HAP-1 (cell line): ENCODE measurements at regions not wholly inside any gene's neighbourhood (a gene's known extent, or its start where the extent isn't known, plus 50 kb on each side); places are given as distances from the start of the nearest gene placed in this dataset.
A peak's percentile ranks its signal among the peaks of the same experiment; 100 is the strongest.

Source experiments
- DNase-seq, 2 experiments: peaks; one replicate each; pipeline ENCODE4 v3.0.0-alpha.2; 2016 to 2020; ENCODE audit warnings: low spot score in 2 of 2
- H3K27me3 ChIP-seq: fragments of 250-450 bp; sonication (Bioruptor Pico); 2 replicates; pipeline ENCODE4 v1.5.1; 2020; ENCODE audit warnings: low read depth, mild to moderate bottlenecking, moderate library complexity
- H3K36me3 ChIP-seq: fragments of 250-450 bp; sonication (Bioruptor Pico); replicated peaks from 2 replicates; pipeline ENCODE4 v1.5.1; 2020; ENCODE audit warnings: mild to moderate bottlenecking
- H3K4me1 ChIP-seq: fragments of 250-450 bp; sonication (Bioruptor Pico); 2 replicates; pipeline ENCODE4 v1.5.1; 2020; ENCODE audit warnings: mild to moderate bottlenecking
- H3K4me3 ChIP-seq: fragments of 250-450 bp; sonication (Bioruptor Pico); 2 replicates; pipeline ENCODE4 v1.5.1; 2020; ENCODE audit warnings: mild to moderate bottlenecking, moderate library complexity
- H3K9me3 ChIP-seq: fragments of 250-450 bp; sonication (Bioruptor Pico); 2 replicates; pipeline ENCODE4 v1.5.1; 2020; ENCODE audit warnings: mild to moderate bottlenecking, moderate library complexity
- in situ Hi-C: fragments of 300-500 bp; cut with MboI; formaldehyde crosslinking; loops from 3 replicates; pipeline ENCODE4 v1.14.3; 2020; ENCODE audit warnings: low sequenced_read_pairs, inconsistent platforms, mixed read lengths

GRCh38 chr2:183605440-183605839 lies 481.2 kb downstream of the NUP35 start:
- in situ Hi-C loops, result no loop called here
- no peak overlapping the region for H3K4me3 ChIP-seq
- H3K9me3 ChIP-seq, result no peaks in the 10 kb centered on the region
- DNase-seq, result peak in 1 of 2 experiments; percentile 32
- H3K27me3 ChIP-seq, result no peaks in the 10 kb centered on the region
- H3K36me3 ChIP-seq, result no peaks in the 10 kb centered on the region
- peaks cover 16% of the 10 kb centered on the region for H3K4me1 ChIP-seq

GRCh38 chr2:183606022-183606717 lies 481.9 kb downstream of the NUP35 start:
- H3K36me3 ChIP-seq, result no peaks in the 10 kb centered on the region
- no peaks in the 10 kb centered on the region for H3K27me3 ChIP-seq
- DNase-seq, result no peak
- H3K4me3 ChIP-seq, result no peak overlapping the region
- peaks cover 20% of the 10 kb centered on the region for H3K4me1 ChIP-seq
- H3K9me3 ChIP-seq, result no peaks in the 10 kb centered on the region
- in situ Hi-C loops, result no loop called here

- Histone ChIP-seq H3K4me3 (no peak overlapping the region), H3K4me1 (peaks cover 20% of the 10 kb centered on the region), H3K9me3 (no peaks in the 10 kb centered on the region), H3K36me3 (no peaks in the 10 kb centered on the region), H3K27me3 (no peaks in the 10 kb centered on the region)
- DNase-seq, result no peak
- in situ Hi-C loops, result no loop called here
Measured at GRCh38 chr2:183606718-183607085, 482.5 kb downstream of the NUP35 start.

GRCh38 chr2:183607995-183608394 lies 483.8 kb downstream of the NUP35 start:
- H3K9me3 ChIP-seq, result no peaks in the 10 kb centered on the region
- no peaks in the 10 kb centered on the region for H3K36me3 ChIP-seq
- no peak for DNase-seq
- in situ Hi-C loops, result no loop called here
- peaks cover 20% of the 10 kb centered on the region for H3K4me1 ChIP-seq
- H3K27me3 ChIP-seq, result no peaks in the 10 kb centered on the region
- no peak overlapping the region for H3K4me3 ChIP-seq

GRCh38 chr2:183608747-183609146 lies 484.5 kb downstream of the NUP35 start:
- no peak for DNase-seq
- H3K4me3 ChIP-seq, result no peak overlapping the region
- no peaks in the 10 kb centered on the region for H3K27me3 ChIP-seq
- no peaks in the 10 kb centered on the region for H3K9me3 ChIP-seq
- H3K4me1 ChIP-seq, result peaks cover 20% of the 10 kb centered on the region
- in situ Hi-C loops, result no loop called here
- H3K36me3 ChIP-seq, result no peaks in the 10 kb centered on the region

- in situ Hi-C loops, result no loop called here
- Histone ChIP-seq H3K36me3 (no peaks in the 10 kb centered on the region), H3K4me1 (peaks cover 22% of the 10 kb centered on the region), H3K27me3 (no peaks in the 10 kb centered on the region), H3K4me3 (no peak overlapping the region), H3K9me3 (no peaks in the 10 kb centered on the region)
- peak; percentile 33 to 40 for DNase-seq
Measured at GRCh38 chr2:183610724-183611123, 486.5 kb downstream of the NUP35 start.

- no peaks in the 10 kb centered on the region for H3K27me3 ChIP-seq
- in situ Hi-C loops, result no loop called here
- peak in 1 of 2 experiments; percentile 39 for DNase-seq
- H3K36me3 ChIP-seq, result no peaks in the 10 kb centered on the region
- H3K4me3 ChIP-seq, result no peak overlapping the region
- H3K9me3 ChIP-seq, result no peaks in the 10 kb centered on the region
- H3K4me1 ChIP-seq, result peaks cover 17% of the 10 kb centered on the region
Measured at GRCh38 chr2:183614799-183615435, 490.7 kb downstream of the NUP35 start.

- in situ Hi-C loops, result no loop called here
- DNase-seq, result no peak
- Histone ChIP-seq H3K36me3 (no peaks in the 10 kb centered on the region), H3K9me3 (no peaks in the 10 kb centered on the region), H3K4me1 (no peaks in the 10 kb centered on the region), H3K4me3 (no peak overlapping the region), H3K27me3 (no peaks in the 10 kb centered on the region)
Measured at GRCh38 chr2:183623227-183623626, 499.0 kb downstream of the NUP35 start.

GRCh38 chr2:183630964-183631363 lies 506.7 kb downstream of the NUP35 start:
- Histone ChIP-seq H3K4me1 (no peaks in the 10 kb centered on the region), H3K4me3 (no peak overlapping the region), H3K9me3 (no peaks in the 10 kb centered on the region), H3K36me3 (no peaks in the 10 kb centered on the region), H3K27me3 (no peaks in the 10 kb centered on the region)
- in situ Hi-C loops, result no loop called here
- DNase-seq, result no peak

GRCh38 chr2:183656121-183656520 lies 531.9 kb downstream of the NUP35 start:
- H3K27me3 ChIP-seq, result no peaks in the 10 kb centered on the region
- in situ Hi-C loops, result no loop called here
- H3K4me1 ChIP-seq, result no peaks in the 10 kb centered on the region
- H3K9me3 ChIP-seq, result no peaks in the 10 kb centered on the region
- no peaks in the 10 kb centered on the region for H3K36me3 ChIP-seq
- H3K4me3 ChIP-seq, result no peak overlapping the region
- DNase-seq, result no peak

- in situ Hi-C loops, result no loop called here
- no peaks in the 10 kb centered on the region for H3K27me3 ChIP-seq
- H3K4me1 ChIP-seq, result peaks cover 6% of the 10 kb centered on the region; the same call in 1 of the 2 replicates
- H3K4me3 ChIP-seq, result no peak overlapping the region
- H3K36me3 ChIP-seq, result no peaks in the 10 kb centered on the region
- no peak for DNase-seq
- H3K9me3 ChIP-seq, result no peaks in the 10 kb centered on the region
Measured at GRCh38 chr2:183665425-183665824, 541.2 kb downstream of the NUP35 start.

- in situ Hi-C loops, result no loop called here
- Histone ChIP-seq H3K27me3 (no peaks in the 10 kb centered on the region), H3K4me3 (no peak overlapping the region), H3K9me3 (no peaks in the 10 kb centered on the region), H3K4me1 (peaks cover 6% of the 10 kb centered on the region; the same call in 1 of the 2 replicates), H3K36me3 (no peaks in the 10 kb centered on the region)
- DNase-seq, result peak in 1 of 2 experiments; percentile 12
Measured at GRCh38 chr2:183666031-183666430, 541.8 kb downstream of the NUP35 start.

- no peak for DNase-seq
- Histone ChIP-seq H3K4me3 (no peak overlapping the region), H3K9me3 (no peaks in the 10 kb centered on the region), H3K36me3 (no peaks in the 10 kb centered on the region), H3K27me3 (no peaks in the 10 kb centered on the region), H3K4me1 (no peaks in the 10 kb centered on the region; the same call in 1 of the 2 replicates)
- in situ Hi-C loops, result no loop called here
Measured at GRCh38 chr2:183671233-183671632, 547.0 kb downstream of the NUP35 start.

- Histone ChIP-seq H3K4me1 (no peaks in the 10 kb centered on the region), H3K36me3 (no peaks in the 10 kb centered on the region), H3K27me3 (no peaks in the 10 kb centered on the region), H3K4me3 (no peak overlapping the region), H3K9me3 (no peaks in the 10 kb centered on the region)
- in situ Hi-C loops, result no loop called here
- no peak for DNase-seq
Measured at GRCh38 chr2:183678908-183679307, 554.7 kb downstream of the NUP35 start.
